Neuronal stem cell (in vitro differentiated cells): ENCODE measurements at regions not wholly inside any gene's neighbourhood (a gene's known extent, or its start where the extent isn't known, plus 50 kb on each side); places are given as distances from the start of the nearest gene placed in this dataset.
A peak's percentile ranks its signal among the peaks of the same experiment; 100 is the strongest.

Experiments used
- DNase-seq: peaks from one replicate; pipeline ENCODE4 v3.0.0-alpha.2; 2013; ENCODE audit warnings: low spot score
- H2AFZ ChIP-seq: one replicate; pipeline ENCODE4 v1.6.1; 2013; ENCODE audit warnings: mild to moderate bottlenecking, low read length, inconsistent platforms
- H2AK5ac ChIP-seq: 2 replicates; pipeline ENCODE4 v1.6.1; 2013; ENCODE audit warnings: low read depth, mild to moderate bottlenecking, inconsistent platforms, low read length, moderate library complexity, mixed read lengths
- H2BK120ac ChIP-seq: 2 replicates; pipeline ENCODE4 v1.6.1; 2013; ENCODE audit warnings: low read depth, mild to moderate bottlenecking, inconsistent platforms, low read length, moderate library complexity, mixed read lengths
- H2BK12ac ChIP-seq: one replicate; pipeline ENCODE4 v1.6.1; 2013; ENCODE audit warnings: low read length, inconsistent platforms
- H2BK15ac ChIP-seq: 2 replicates; pipeline ENCODE4 v1.6.1; 2013; ENCODE audit warnings: mild to moderate bottlenecking, low read length, inconsistent platforms, mixed read lengths
- H2BK5ac ChIP-seq: one replicate; pipeline ENCODE4 v1.6.1; 2013; ENCODE audit warnings: inconsistent platforms, mild to moderate bottlenecking, low read length, moderate library complexity
- H3K14ac ChIP-seq: one replicate; pipeline ENCODE4 v1.6.1; 2013; ENCODE audit warnings: low read length, inconsistent platforms
- H3K18ac ChIP-seq: 2 replicates; pipeline ENCODE4 v1.6.1; 2013; ENCODE audit warnings: low read length, inconsistent platforms
- H3K23ac ChIP-seq: 2 replicates; pipeline ENCODE4 v1.6.1; 2013; ENCODE audit warnings: low read depth, mild to moderate bottlenecking, mixed read lengths, low read length, inconsistent platforms; ENCODE audit not compliant: poor library complexity
- H3K27ac ChIP-seq: replicated peaks from 3 replicates; pipeline ENCODE4 v1.5.1; 2013; ENCODE audit warnings: low read length, inconsistent platforms
- H3K27me3 ChIP-seq, 3 experiments: 2 replicates each; pipeline ENCODE4 v1.6.1; 2013; ENCODE audit warnings: low read length in 3 of 3, mild to moderate bottlenecking in 2 of 3, inconsistent platforms in 1 of 3, low read depth in 1 of 3, mixed read lengths in 1 of 3, moderate library complexity in 1 of 3; ENCODE audit not compliant: control insufficient read depth in 3 of 3, insufficient read depth in 3 of 3
- H3K36me3 ChIP-seq, 2 donors: replicated peaks in 1 of 2; 2 replicates each; pipeline ENCODE4 v1.6.1; 2013; ENCODE audit warnings: low read length in 2 of 2; ENCODE audit not compliant: control insufficient read depth in 2 of 2, insufficient read depth in 2 of 2
- H3K4ac ChIP-seq: 2 replicates; pipeline ENCODE4 v1.6.1; 2013; ENCODE audit warnings: inconsistent platforms, mild to moderate bottlenecking, low read length, moderate library complexity
- H3K4me1 ChIP-seq, 2 donors: 1 replicate in 1 of 2; 2 replicates in 1 of 2; pipeline ENCODE4 v1.6.1; 2013; ENCODE audit warnings: low read length in 2 of 2, low read depth in 1 of 2; ENCODE audit not compliant: control insufficient read depth in 2 of 2, insufficient read depth in 1 of 2
- H3K4me2 ChIP-seq: one replicate; pipeline ENCODE4 v1.6.1; 2013; ENCODE audit warnings: mild to moderate bottlenecking, low read length, inconsistent platforms; ENCODE audit not compliant: insufficient read depth, poor library complexity, severe bottlenecking
- H3K4me3 ChIP-seq, 2 donors: 2 replicates each; pipeline ENCODE4 v1.5.1; 2013; ENCODE audit warnings: low read length in 2 of 2, mild to moderate bottlenecking in 2 of 2, inconsistent platforms in 1 of 2, moderate library complexity in 1 of 2
- H3K79me1 ChIP-seq: one replicate; pipeline ENCODE4 v1.6.1; 2013; ENCODE audit warnings: low read depth, mild to moderate bottlenecking, inconsistent platforms, low read length, moderate library complexity
- H3K9ac ChIP-seq: one replicate; pipeline ENCODE4 v1.6.1; 2013; ENCODE audit warnings: mild to moderate bottlenecking, low read depth, low read length, inconsistent platforms; ENCODE audit not compliant: poor library complexity
- H3K9me3 ChIP-seq, 2 donors: replicated peaks in 1 of 2; 2 replicates each; pipeline versions ENCODE3 to v1.6.1; 2013; ENCODE audit warnings: low read length in 2 of 2, mild to moderate bottlenecking in 2 of 2, inconsistent platforms in 1 of 2, low read depth in 1 of 2, mixed read lengths in 1 of 2, moderate library complexity in 1 of 2; ENCODE audit not compliant: control insufficient read depth in 2 of 2, insufficient read depth in 1 of 2
- H4K8ac ChIP-seq: one replicate; pipeline ENCODE4 v1.6.1; 2013; ENCODE audit warnings: low read depth, mild to moderate bottlenecking, inconsistent platforms, low read length, moderate library complexity
- H4K91ac ChIP-seq: one replicate; pipeline ENCODE4 v1.6.1; 2013; ENCODE audit warnings: low read length, low read depth, mild to moderate bottlenecking, inconsistent platforms; ENCODE audit not compliant: poor library complexity
- WGBS, 2 donors: extraction: QIAGEN DNeasy Blood & Tissue Kit; methylation state at CpG; one replicate each; pipeline ENCODE4 v1.1.7; 2013; ENCODE audit warnings: missing lambda C conversion rate in 2 of 2, mixed read lengths in 1 of 2; ENCODE audit not compliant: insufficient read length in 2 of 2, insufficient replicate concordance in 1 of 2; ENCODE audit errors: extremely low coverage in 2 of 2; 5-methylcytosine and 5-hydroxymethylcytosine counted together

DNA sequence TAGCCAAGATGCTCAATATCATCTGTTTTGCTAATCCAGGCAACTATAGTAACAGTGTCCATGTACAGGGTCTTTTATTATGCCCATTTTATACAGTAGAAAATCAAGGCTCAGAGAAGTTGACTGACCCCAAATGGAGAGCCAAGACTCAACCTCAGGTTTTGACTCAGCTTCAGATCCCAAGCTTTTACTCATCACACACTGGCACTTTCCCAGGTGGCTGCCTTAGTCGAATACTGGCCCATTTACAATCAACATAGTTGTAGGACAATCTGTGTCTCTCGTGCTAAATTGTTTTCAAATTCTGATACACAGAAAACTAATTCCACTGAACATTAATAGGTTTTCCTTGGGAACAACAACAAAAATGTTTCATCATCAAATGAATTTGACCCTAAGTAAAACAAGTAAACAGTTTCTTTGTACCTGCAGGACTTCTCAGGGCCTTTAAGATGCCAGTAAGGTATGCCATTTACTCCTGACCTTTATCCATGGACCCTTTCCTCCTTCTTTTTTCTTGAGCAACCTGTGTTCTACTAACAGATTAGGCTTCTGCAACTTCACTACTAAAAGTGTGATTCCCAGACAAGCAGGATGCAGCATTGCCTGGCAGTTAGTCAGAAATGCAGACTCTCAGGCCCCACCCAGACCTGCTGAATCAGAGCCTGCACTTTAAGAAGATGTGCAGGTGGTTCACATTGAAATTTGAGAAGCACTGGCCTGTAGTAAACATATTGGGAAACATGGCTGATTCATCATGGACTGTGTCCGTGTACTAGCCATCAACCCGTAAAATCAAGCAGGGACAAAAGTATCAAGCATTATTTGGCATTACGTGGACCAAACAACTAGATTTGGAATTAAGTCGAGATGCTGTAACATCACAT is 128.8 kb downstream of the RRAGC start:
- Histone ChIP-seq H2BK12ac (no peak overlapping the region), H2AK5ac (no peak overlapping the region), H3K4me3 (no peak overlapping the region), H3K4ac (no peak overlapping the region), H3K36me3 (no peaks in the 10 kb centered on the region), H2BK120ac (no peak overlapping the region), H3K14ac (no peak overlapping the region), H3K18ac (no peak overlapping the region), H4K91ac (no peak overlapping the region), H3K4me2 (no peak overlapping the region), H3K27me3 (peaks cover 0 to 28% (median 0%) of the 10 kb centered on the region in 3 experiments), H2AFZ (no peak overlapping the region), H4K8ac (no peak overlapping the region), H2BK5ac (no peak overlapping the region), H3K4me1 (peaks cover 7 to 17% of the 10 kb centered on the region in 2 donors), H3K9me3 (no peaks in the 10 kb centered on the region), H3K79me1 (no peaks in the 10 kb centered on the region), H3K9ac (no peak overlapping the region), H3K23ac (no peak overlapping the region), H2BK15ac (no peak overlapping the region), H3K27ac (no peak overlapping the region)
- no CpG with 5 or more reads among the region's 6 CpGs for WGBS, 2 donors
- no peak for DNase-seq

DNA sequence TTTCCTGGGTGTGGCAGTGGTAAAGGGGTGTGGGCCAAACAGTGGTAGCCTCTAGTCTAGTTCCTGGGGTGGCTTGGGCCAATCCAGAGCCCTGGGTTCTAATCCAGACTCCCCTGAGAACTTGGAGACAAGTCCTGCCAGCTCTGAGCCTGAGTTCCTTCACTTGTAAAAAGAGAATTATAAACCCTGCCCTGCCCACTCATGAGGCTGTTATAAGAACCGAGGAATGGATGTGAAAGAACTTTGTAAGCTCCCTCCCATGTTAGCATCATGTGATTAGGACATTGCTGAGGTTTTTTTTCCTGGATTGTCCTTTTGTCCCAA is 131.0 kb downstream of the RRAGC start:
- Histone ChIP-seq H2BK15ac (no peak overlapping the region), H3K36me3 (no peaks in the 10 kb centered on the region), H3K14ac (no peak overlapping the region), H2BK120ac (peak overlapping the region; percentile 77), H3K18ac (peak overlapping the region; percentile 76), H3K27ac (no peak overlapping the region), H3K4me3 (no peak overlapping the region), H2AK5ac (no peak overlapping the region), H4K8ac (no peak overlapping the region), H2AFZ (peak overlapping the region; percentile 70), H3K4me2 (no peak overlapping the region), H3K4me1 (peaks cover 7 to 17% of the 10 kb centered on the region in 2 donors), H2BK12ac (peak overlapping the region; percentile 85), H2BK5ac (no peak overlapping the region), H3K27me3 (peaks cover 0 to 28% (median 0%) of the 10 kb centered on the region in 3 experiments), H3K9me3 (no peaks in the 10 kb centered on the region), H3K9ac (no peak overlapping the region), H4K91ac (no peak overlapping the region), H3K23ac (no peak overlapping the region), H3K4ac (no peak overlapping the region), H3K79me1 (no peaks in the 10 kb centered on the region)
- WGBS, 2 donors: no CpG with 5 or more reads among the region's 1 CpG
- DNase-seq: no peak

DNA sequence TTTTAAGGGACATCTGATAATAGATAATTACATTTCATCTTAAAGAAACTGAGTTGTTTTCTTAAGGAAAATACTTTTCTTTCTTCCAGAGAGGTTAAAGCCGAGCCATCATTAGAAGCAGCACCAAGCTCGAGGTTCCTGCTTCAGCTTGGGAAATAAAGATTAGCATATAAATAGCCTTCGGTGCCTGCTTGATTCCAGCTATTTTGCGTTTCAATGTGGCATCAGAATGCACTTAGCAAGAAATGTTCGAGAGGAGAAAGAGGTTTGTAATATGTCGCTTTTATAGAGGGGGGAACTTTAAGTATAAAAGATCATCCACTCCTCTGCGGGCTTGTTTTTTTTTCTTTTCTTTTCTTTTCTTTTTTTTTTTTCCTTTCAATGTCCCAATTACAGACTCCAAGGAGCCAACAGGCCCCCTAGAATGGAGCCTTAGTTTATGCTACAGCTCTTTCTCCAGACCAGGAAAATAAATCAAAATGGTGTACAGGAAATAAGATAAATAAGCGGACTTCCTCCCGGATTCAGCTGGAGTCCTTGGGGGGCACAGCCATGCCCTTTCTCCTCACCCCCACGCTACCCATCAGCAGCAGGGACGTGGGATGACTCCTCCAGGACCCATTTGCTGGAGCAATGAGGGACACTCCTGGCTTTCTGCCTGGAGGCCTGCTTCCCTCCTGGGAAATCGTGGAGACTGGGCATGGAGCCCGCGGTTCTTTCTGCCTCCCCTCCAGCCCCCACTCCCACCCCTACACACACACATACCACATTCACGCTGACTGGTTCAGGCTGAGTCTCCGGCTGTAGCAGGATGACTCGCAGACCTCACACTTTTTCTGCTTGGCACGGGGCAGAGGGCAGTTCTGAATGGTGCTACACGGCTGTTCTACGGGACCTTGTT is 131.6 kb downstream of the RRAGC start:
- Histone ChIP-seq H2AFZ (peak overlapping the region; percentile 70), H3K4me3 (peak overlapping the region in 1 of 2 donors; percentile 3), H4K91ac (no peak overlapping the region), H3K4me1 (peaks cover 7 to 17% of the 10 kb centered on the region in 2 donors), H2BK120ac (peak overlapping the region; percentile 77), H3K79me1 (no peaks in the 10 kb centered on the region), H3K23ac (no peak overlapping the region), H3K9me3 (no peaks in the 10 kb centered on the region), H3K27ac (no peak overlapping the region), H3K4ac (no peak overlapping the region), H3K9ac (no peak overlapping the region), H3K27me3 (peaks cover 0 to 28% (median 0%) of the 10 kb centered on the region in 3 experiments), H2AK5ac (no peak overlapping the region), H3K36me3 (no peaks in the 10 kb centered on the region), H4K8ac (no peak overlapping the region), H2BK12ac (peak overlapping the region; percentile 85), H3K4me2 (peak overlapping the region; percentile 46), H2BK5ac (no peak overlapping the region), H3K14ac (no peak overlapping the region), H2BK15ac (no peak overlapping the region), H3K18ac (peak overlapping the region; percentile 76)
- no peak for DNase-seq
- WGBS, 2 donors: no CpG with 5 or more reads among the region's 20 CpGs
